CD4-positive, CD25-positive, alpha-beta regulatory T cell (primary cell): ENCODE measurements at regions not wholly inside any gene's neighbourhood (a gene's known extent, or its start where the extent isn't known, plus 50 kb on each side); places are given as distances from the start of the nearest gene placed in this dataset.
A peak's percentile ranks its signal among the peaks of the same experiment; 100 is the strongest.

Source experiments
- ATAC-seq, 2 donors: fragments of 150-1000 bp; cut with Tn5 transposase; one replicate each; pipeline ENCODE4 v1.10.0; 2021; ENCODE audit warnings: low read depth in 2 of 2, moderate number of reproducible peaks in 2 of 2, moderate library complexity in 1 of 2
- DNase-seq, 3 donors: peaks; one replicate each; pipeline versions ENCODE4 v3.0.0 to v3.0.0-alpha.2; 2012 to 2022; ENCODE audit warnings: mixed read lengths in 1 of 3
- H3K27ac ChIP-seq: one replicate; pipeline ENCODE4 v1.7.0; 2013; ENCODE audit warnings: mild to moderate bottlenecking, low read length; ENCODE audit not compliant: insufficient read depth, poor library complexity, severe bottlenecking
- H3K27me3 ChIP-seq: one replicate; pipeline ENCODE4 v1.7.0; 2013; ENCODE audit warnings: low read length; ENCODE audit not compliant: control insufficient read depth, insufficient read depth
- H3K36me3 ChIP-seq: one replicate; pipeline ENCODE4 v1.7.0; 2013; ENCODE audit warnings: mild to moderate bottlenecking, low read length, moderate library complexity; ENCODE audit not compliant: control insufficient read depth, insufficient read depth
- H3K4me1 ChIP-seq: 2 replicates; pipeline ENCODE4 v1.7.0; 2013; ENCODE audit warnings: mild to moderate bottlenecking, low read length; ENCODE audit not compliant: insufficient read depth, control insufficient read depth, poor library complexity, severe bottlenecking
- H3K4me3 ChIP-seq: one replicate; pipeline ENCODE4 v1.7.0; 2013; ENCODE audit warnings: low read depth, mild to moderate bottlenecking, low read length, moderate library complexity
- H3K9me3 ChIP-seq, 2 experiments: 1 replicate in 1 of 2; 2 replicates in 1 of 2; pipeline ENCODE4 v1.7.0; 2013; ENCODE audit warnings: low read length in 2 of 2, mild to moderate bottlenecking in 1 of 2, moderate library complexity in 1 of 2; ENCODE audit not compliant: control insufficient read depth in 2 of 2
- H3K27ac Mint-ChIP-seq, 3 donors: one replicate each; pipeline ENCODE4 v1.8.0; 2020 to 2022; ENCODE audit warnings: mild to moderate bottlenecking in 3 of 3, mixed read lengths in 3 of 3, moderate library complexity in 2 of 3
- H3K27me3 Mint-ChIP-seq: one replicate; pipeline ENCODE4 v1.8.0; 2022; ENCODE audit warnings: mild to moderate bottlenecking, mixed read lengths
- H3K36me3 Mint-ChIP-seq: one replicate; pipeline ENCODE4 v1.8.0; 2020; ENCODE audit warnings: mixed read lengths
- H3K4me1 Mint-ChIP-seq, 4 donors: one replicate each; pipeline ENCODE4 v1.8.0; 2020 to 2022; ENCODE audit warnings: mixed read lengths in 4 of 4, mild to moderate bottlenecking in 1 of 4
- H3K4me3 Mint-ChIP-seq, 4 donors: one replicate each; pipeline ENCODE4 v1.8.0; 2020 to 2022; ENCODE audit warnings: mild to moderate bottlenecking in 4 of 4, mixed read lengths in 4 of 4, moderate library complexity in 3 of 4
- H3K9me3 Mint-ChIP-seq, 7 donors: one replicate each; pipeline ENCODE4 v1.8.0; 2020 to 2022; ENCODE audit warnings: mixed read lengths in 7 of 7, mild to moderate bottlenecking in 3 of 7, moderate library complexity in 2 of 7

DNA sequence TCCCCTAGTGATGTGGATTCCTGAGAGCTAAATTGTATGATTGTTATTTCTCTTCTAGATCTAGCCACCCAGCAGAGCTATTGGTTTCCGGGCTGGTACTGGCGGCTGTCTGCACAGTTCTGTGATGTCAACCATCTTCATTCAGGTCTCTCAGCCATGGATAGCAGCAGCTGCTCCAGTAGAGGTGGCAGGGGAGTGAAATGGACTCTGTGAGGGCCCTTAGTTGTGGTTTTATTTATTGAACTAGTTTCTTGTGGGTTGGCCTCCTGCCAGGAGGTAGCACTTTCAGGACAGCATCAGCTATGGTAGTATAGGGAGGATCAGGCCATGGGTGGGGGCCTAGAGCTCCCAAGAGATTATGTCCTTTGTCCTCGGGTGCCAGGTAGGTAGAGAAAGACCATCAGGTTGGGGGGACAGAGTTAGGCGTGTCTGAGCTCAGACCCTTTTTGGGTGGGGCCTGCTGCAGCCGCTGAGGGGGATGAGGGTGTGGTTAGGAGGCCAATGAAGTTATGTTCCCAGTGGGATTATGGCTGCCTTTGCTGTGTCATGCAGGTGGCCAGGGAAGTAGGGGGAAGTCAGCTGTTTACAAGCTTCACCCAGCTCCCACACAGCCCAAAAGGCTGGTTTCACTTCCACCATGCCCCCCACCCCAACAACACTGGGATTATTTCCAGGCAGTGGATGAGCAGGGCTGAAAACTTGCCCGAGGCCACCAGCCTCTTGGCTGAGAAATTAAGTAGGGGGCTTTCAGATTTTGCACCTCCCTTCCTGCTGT is 55.1 kb upstream of the RGS4 start:
- Mint-ChIP-seq H3K4me3 (peak overlapping the region in 1 of 4 donors; percentile 40), H3K36me3 (no peaks in the 10 kb centered on the region), H3K27me3 (no peaks in the 10 kb centered on the region), H3K9me3 (peaks cover 0 to 5% (median 3%) of the 10 kb centered on the region in 7 donors), H3K4me1 (no peaks in the 10 kb centered on the region), H3K27ac (no peak overlapping the region)
- H3K4me1 ChIP-seq = no peaks in the 10 kb centered on the region
- ATAC-seq (no peak), DNase-seq (no peak)
- no peaks in the 10 kb centered on the region for H3K27me3 ChIP-seq
- H3K9me3 ChIP-seq = peaks cover 0 to 2% of the 10 kb centered on the region in 2 experiments
- H3K4me3 ChIP-seq = no peak overlapping the region
- no peaks in the 10 kb centered on the region for H3K36me3 ChIP-seq
- H3K27ac ChIP-seq = no peak overlapping the region

DNA sequence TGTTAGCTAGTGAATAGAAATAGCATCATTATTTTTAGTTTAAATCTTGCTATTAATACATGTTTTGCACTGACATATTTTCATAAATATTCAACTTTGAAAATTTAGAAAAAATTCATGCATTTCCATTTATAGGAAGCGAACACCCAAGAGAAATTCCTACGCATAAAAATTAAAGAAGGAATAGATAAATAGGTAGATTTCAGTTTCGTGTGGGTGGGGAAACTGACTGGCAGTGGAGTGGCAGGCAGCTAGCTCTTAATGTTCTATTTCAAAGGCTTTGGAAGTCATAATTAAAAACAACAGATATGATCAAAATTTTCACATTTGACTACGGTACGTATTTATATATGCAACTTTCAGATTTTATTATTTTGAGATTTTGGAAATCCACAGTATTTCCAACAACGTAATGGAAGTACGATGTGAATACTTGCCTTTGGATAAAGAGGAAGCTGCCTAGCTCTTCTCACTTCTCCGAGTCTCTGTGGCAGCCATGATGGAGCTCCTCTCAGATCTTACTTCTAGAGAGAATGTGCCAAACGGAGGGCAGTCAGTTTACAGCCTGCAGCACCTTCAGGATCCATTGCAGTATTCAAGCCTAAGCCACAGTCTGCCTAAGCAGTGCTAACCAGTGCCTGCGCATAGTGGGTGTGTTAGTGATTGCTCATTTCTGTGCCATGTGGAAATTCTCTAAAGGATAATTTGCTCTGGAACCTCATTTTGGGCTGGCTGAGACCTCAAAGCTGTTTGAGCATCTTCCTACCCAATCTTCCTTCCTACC is 62.9 kb upstream of the RGS4 start:
- ATAC-seq (no peak), DNase-seq (no peak)
- Histone ChIP-seq H3K4me1 (no peaks in the 10 kb centered on the region), H3K27ac (no peak overlapping the region), H3K27me3 (peaks cover 2% of the 10 kb centered on the region), H3K4me3 (no peak overlapping the region), H3K36me3 (no peaks in the 10 kb centered on the region), H3K9me3 (no peaks in the 10 kb centered on the region)
- no peaks in the 10 kb centered on the region for H3K36me3 Mint-ChIP-seq
- H3K27me3 Mint-ChIP-seq = peaks cover 10% of the 10 kb centered on the region
- no peaks in the 10 kb centered on the region for H3K4me1 Mint-ChIP-seq
- no peak overlapping the region for H3K27ac Mint-ChIP-seq
- H3K4me3 Mint-ChIP-seq = no peak overlapping the region
- peaks cover 0 to 5% (median 0%) of the 10 kb centered on the region in 7 donors for H3K9me3 Mint-ChIP-seq

DNA sequence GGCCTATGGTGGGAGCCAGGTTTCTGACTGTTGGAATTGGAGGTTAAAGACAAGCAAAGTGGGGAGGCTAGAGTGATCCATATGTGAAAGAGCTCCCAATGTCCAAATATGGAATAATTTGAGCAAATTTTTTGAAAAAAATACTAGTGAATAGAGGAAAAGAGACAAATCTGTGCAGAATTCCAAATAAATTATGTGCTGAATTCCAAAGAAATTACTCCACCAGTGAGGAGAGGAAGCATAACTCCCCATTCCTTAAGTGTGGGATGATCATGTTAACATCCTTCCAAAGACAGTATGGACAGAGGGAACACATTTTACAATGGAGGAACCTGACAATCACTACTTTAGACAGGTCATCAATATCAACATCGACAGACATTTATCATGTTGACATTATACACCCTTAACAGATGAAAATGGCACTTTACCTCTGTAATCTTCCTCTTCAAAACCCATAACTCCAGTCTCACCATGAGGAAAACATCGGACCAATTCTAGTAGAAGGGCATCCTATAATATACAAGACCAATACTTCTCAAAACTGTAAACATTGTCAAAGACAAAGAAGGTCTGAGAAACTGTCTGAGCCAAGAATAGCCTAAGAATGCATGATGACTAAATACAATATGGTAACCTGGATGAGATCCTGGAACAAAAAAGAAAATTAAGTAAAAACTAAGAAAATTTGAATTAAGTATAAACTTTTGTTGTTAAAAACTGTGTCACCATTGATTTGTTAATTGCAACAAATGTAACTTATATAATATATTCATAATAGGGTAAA is 71.5 kb upstream of the RGS4 start:
- ATAC-seq (no peak), DNase-seq (no peak)
- H3K27me3 ChIP-seq = no peaks in the 10 kb centered on the region
- no peak overlapping the region for H3K27ac Mint-ChIP-seq
- H3K27ac ChIP-seq = no peak overlapping the region
- no peaks in the 10 kb centered on the region for H3K4me1 ChIP-seq
- no peaks in the 10 kb centered on the region for H3K27me3 Mint-ChIP-seq
- no peaks in the 10 kb centered on the region for H3K36me3 ChIP-seq
- H3K4me1 Mint-ChIP-seq = no peaks in the 10 kb centered on the region
- H3K4me3 ChIP-seq = no peak overlapping the region
- H3K9me3 ChIP-seq = no peaks in the 10 kb centered on the region
- peaks cover 0 to 4% (median 0%) of the 10 kb centered on the region in 7 donors for H3K9me3 Mint-ChIP-seq
- no peak overlapping the region for H3K4me3 Mint-ChIP-seq
- no peaks in the 10 kb centered on the region for H3K36me3 Mint-ChIP-seq

DNA sequence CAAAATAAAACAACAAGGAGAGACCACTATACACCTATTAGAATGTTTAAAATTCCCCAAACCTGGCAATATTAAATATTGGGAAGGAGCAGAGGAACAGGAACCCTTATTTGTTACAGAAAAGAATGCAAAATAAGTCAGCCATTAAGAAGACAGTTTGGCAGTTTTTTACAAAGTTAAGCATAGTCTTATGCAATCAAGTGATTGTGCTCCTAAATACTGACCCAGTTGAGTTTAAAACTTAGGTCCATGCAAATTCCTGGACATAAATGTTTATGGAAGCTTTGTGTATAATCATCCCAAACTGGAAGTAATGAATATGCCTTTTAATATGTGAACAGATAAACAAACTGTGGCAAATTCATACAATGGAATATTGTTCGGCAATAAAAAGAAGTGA is 72.9 kb upstream of the RGS4 start:
- ATAC-seq (no peak), DNase-seq (no peak)
- H3K4me3 Mint-ChIP-seq = no peak overlapping the region
- H3K36me3 Mint-ChIP-seq = no peaks in the 10 kb centered on the region
- H3K27me3 Mint-ChIP-seq = no peaks in the 10 kb centered on the region
- no peaks in the 10 kb centered on the region for H3K9me3 ChIP-seq
- no peaks in the 10 kb centered on the region for H3K36me3 ChIP-seq
- no peak overlapping the region for H3K27ac Mint-ChIP-seq
- H3K4me1 ChIP-seq = no peaks in the 10 kb centered on the region
- H3K4me1 Mint-ChIP-seq = no peaks in the 10 kb centered on the region
- no peak overlapping the region for H3K4me3 ChIP-seq
- no peak overlapping the region for H3K27ac ChIP-seq
- peaks cover 0 to 4% (median 0%) of the 10 kb centered on the region in 7 donors for H3K9me3 Mint-ChIP-seq
- no peaks in the 10 kb centered on the region for H3K27me3 ChIP-seq

DNA sequence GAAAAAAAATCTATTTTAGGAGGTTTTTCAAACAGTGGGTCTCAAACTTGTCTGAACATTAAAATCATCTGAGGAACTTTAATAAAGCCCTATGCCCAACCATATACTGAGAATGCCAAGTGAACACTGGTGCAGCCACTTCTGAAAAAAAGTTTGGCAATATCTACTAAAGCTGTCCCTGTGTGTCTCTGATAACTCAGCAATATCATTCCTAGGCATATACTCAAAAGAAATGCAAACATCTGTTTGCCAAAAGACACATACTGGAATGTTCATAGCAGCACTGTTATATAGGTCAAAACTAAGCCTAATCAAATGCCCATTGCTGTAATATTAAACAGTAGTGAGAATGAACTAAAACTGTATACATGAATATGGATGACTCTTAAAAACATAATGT is 74.2 kb upstream of the RGS4 start:
- no peaks in the 10 kb centered on the region for H3K36me3 ChIP-seq
- DNase-seq = no peak
- ATAC-seq = no peak
- Mint-ChIP-seq H3K36me3 (no peaks in the 10 kb centered on the region), H3K27ac (no peak overlapping the region), H3K27me3 (no peaks in the 10 kb centered on the region), H3K9me3 (peaks cover 0 to 3% (median 0%) of the 10 kb centered on the region in 7 donors), H3K4me1 (no peaks in the 10 kb centered on the region), H3K4me3 (no peak overlapping the region)
- H3K9me3 ChIP-seq = no peaks in the 10 kb centered on the region
- H3K27ac ChIP-seq = no peak overlapping the region
- no peaks in the 10 kb centered on the region for H3K4me1 ChIP-seq
- H3K4me3 ChIP-seq = no peak overlapping the region
- H3K27me3 ChIP-seq = no peaks in the 10 kb centered on the region

DNA sequence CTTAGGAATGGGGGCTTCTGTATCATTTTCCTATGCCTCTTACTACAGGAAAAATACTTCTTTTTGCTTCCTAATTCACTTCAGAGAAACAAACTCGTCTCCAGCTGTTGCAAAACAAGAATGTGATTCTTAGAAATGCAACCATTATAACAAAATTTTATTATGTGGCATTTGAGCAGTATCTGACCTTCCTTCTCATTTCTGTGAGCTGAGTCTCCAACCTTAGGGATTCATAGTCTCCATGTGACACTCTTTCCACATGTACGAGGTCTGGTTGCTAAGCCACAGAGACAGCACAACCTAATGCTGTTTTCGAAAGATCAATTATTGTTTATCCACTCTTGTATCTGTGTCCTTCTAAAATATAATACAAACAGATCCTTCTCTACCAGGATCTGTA is 75.3 kb upstream of the RGS4 start:
- no peaks in the 10 kb centered on the region for H3K4me1 ChIP-seq
- H3K27me3 ChIP-seq = no peaks in the 10 kb centered on the region
- no peaks in the 10 kb centered on the region for H3K36me3 Mint-ChIP-seq
- no peaks in the 10 kb centered on the region for H3K27me3 Mint-ChIP-seq
- no peaks in the 10 kb centered on the region for H3K36me3 ChIP-seq
- peaks cover 0 to 3% (median 0%) of the 10 kb centered on the region in 7 donors for H3K9me3 Mint-ChIP-seq
- H3K4me3 Mint-ChIP-seq = no peak overlapping the region
- H3K9me3 ChIP-seq = no peaks in the 10 kb centered on the region
- DNase-seq (no peak), ATAC-seq (no peak)
- H3K4me3 ChIP-seq = no peak overlapping the region
- H3K27ac ChIP-seq = no peak overlapping the region
- no peaks in the 10 kb centered on the region for H3K4me1 Mint-ChIP-seq
- no peak overlapping the region for H3K27ac Mint-ChIP-seq

DNA sequence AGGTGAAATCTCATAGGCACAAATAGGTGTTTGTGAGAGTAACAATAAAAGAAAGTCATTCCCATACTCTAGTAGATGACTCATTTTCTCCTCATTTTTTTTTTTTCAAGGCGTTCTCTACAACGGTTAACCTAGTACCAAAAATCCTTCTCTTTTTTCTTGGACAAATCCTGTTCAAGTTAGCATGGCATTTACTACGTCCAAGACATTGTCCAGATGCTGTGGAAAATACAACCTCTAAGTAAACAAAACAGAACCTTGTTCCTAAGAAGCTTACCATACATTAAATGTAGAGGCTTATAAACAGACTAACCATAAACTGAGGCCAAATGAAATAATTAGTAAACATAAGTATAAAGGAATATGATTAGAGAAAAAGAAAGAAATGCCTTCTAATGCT is 76.2 kb upstream of the RGS4 start:
- no peak for DNase-seq
- ATAC-seq = no peak
- H3K4me3 ChIP-seq = no peak overlapping the region
- no peak overlapping the region for H3K27ac ChIP-seq
- Mint-ChIP-seq H3K27me3 (no peaks in the 10 kb centered on the region), H3K4me1 (no peaks in the 10 kb centered on the region), H3K4me3 (no peak overlapping the region), H3K36me3 (no peaks in the 10 kb centered on the region), H3K9me3 (peaks cover 0 to 3% (median 0%) of the 10 kb centered on the region in 7 donors), H3K27ac (no peak overlapping the region)
- peaks cover 3% of the 10 kb centered on the region for H3K27me3 ChIP-seq
- no peaks in the 10 kb centered on the region for H3K9me3 ChIP-seq
- no peaks in the 10 kb centered on the region for H3K4me1 ChIP-seq
- no peaks in the 10 kb centered on the region for H3K36me3 ChIP-seq
